Activated naive CD4-positive, alpha-beta T cell treated with anti-CD3 and anti-CD28 coated beads, Interleukin-2, amount 50 U/mL, for 24 hours (primary cell): ENCODE measurements at regions not wholly inside any gene's neighbourhood (a gene's known extent, or its start where the extent isn't known, plus 50 kb on each side); places are given as distances from the start of the nearest gene placed in this dataset.
"Not testable (repeated sequence)": the region's sequence is repeated elsewhere in the genome, so short reads cannot be mapped to it uniquely, and the experiment has no call there.

Source experiments
- H3K27ac Mint-ChIP-seq: one replicate; pipeline ENCODE4 v1.8.0; 2021; ENCODE audit warnings: mild to moderate bottlenecking, mixed read lengths
- H3K27me3 Mint-ChIP-seq: one replicate; pipeline ENCODE4 v1.8.0; 2021; ENCODE audit warnings: mixed read lengths
- H3K36me3 Mint-ChIP-seq: one replicate; pipeline ENCODE4 v1.8.0; 2021; ENCODE audit warnings: mixed read lengths
- H3K4me1 Mint-ChIP-seq: one replicate; pipeline ENCODE4 v1.8.0; 2021; ENCODE audit warnings: mixed read lengths
- H3K4me3 Mint-ChIP-seq: one replicate; pipeline ENCODE4 v1.8.0; 2021; ENCODE audit warnings: mild to moderate bottlenecking, mixed read lengths
- H3K9me3 Mint-ChIP-seq: one replicate; pipeline ENCODE4 v1.8.0; 2021; ENCODE audit warnings: mixed read lengths

DNA sequence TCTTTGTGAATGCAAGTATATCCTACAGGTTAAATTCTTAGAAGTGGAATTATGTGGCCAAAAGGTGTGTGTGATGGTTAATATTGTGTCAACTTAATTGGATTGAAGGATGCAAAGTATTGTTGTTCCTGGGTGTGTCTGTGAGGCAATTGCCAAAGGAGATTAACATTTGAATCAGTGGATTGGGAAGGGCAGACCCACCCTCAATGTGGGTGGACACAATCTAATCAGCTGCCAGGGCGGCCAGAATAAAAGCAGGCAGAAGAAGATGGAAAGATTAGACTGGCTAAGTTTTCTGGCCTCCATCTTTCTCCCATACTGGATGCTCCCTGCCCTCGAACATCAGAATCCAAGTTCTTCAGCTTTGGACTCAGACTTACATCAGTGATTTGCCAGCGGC is 76.2 kb upstream of the GBA3 start:
- H3K36me3 Mint-ChIP-seq = no peaks in the 10 kb centered on the region
- H3K27me3 Mint-ChIP-seq = no peaks in the 10 kb centered on the region
- H3K27ac Mint-ChIP-seq = no peak overlapping the region
- H3K4me3 Mint-ChIP-seq = no peak overlapping the region
- H3K9me3 Mint-ChIP-seq = peaks cover 4% of the 10 kb centered on the region
- no peaks in the 10 kb centered on the region for H3K4me1 Mint-ChIP-seq

DNA sequence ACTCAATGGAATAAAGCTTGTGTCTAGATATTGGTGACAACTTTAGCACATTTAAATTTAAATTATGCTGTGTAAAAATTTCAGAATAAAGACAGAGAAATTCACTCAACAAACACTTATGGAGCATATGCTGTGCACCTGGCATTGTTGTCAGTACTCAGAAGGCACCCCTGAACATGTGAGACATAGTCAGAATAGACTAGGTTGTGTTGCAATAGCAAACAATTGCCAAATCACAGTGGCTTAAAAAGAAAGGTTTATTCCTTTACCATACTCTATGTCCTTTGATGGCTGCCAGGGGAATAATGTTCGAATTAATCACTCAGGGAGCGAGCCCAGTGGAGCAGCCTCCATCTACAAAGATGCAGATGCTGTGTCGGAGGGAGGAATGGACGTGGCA is 72.6 kb upstream of the GBA3 start:
- H3K4me3 Mint-ChIP-seq = not testable (repeated sequence)

DNA sequence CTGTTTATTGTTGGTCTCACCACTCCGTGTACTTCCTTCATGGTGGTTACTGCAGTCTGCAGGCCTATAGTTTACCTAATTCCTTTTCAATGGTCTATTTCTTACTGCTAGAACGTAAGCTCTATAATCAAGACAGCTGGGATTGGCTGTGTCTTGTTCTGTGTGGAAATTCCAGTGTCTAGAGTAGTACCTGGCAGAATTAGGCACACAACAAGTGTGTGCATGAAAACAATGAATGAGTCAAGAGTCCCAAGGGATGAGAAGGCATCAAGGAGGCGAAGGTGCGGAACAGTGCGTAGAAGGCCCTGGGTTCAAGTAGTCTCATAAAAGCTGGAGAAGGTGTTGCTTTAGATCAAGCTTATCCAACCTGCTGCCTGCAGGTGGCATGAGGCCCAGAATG is 70.8 kb upstream of the GBA3 start:
- H3K27ac Mint-ChIP-seq = not testable (repeated sequence)

More for the DNA sequence above, 72.6 kb upstream of the GBA3 start:
- H3K36me3 Mint-ChIP-seq, H3K27ac Mint-ChIP-seq, H3K9me3 Mint-ChIP-seq, H3K27me3 Mint-ChIP-seq, H3K4me1 Mint-ChIP-seq: not testable (repeated sequence)

DNA sequence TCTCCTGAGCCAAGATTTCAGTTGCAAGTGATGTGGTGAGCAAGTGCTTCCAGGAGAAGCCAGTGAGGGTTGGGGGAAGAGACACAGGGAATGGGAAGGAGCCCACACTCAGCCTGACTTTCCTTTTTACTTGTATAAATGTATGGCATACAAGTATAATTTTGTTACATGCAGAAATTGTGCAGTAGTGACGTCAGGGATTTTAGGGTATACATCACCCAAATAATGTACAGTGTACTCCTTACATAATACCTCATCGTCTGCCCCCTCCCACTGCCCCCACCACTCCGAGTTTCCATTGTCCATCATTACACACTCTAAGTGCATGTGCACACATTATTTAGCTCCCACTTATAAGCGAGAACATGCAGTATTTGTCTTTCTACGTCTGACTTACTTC is 68.7 kb upstream of the GBA3 start:
- H3K4me3 Mint-ChIP-seq, H3K9me3 Mint-ChIP-seq, H3K4me1 Mint-ChIP-seq, H3K27ac Mint-ChIP-seq, H3K36me3 Mint-ChIP-seq, H3K27me3 Mint-ChIP-seq: not testable (repeated sequence)

More for the DNA sequence above, 70.8 kb upstream of the GBA3 start:
- H3K4me1 Mint-ChIP-seq, H3K4me3 Mint-ChIP-seq, H3K9me3 Mint-ChIP-seq, H3K36me3 Mint-ChIP-seq, H3K27me3 Mint-ChIP-seq: not testable (repeated sequence)

DNA sequence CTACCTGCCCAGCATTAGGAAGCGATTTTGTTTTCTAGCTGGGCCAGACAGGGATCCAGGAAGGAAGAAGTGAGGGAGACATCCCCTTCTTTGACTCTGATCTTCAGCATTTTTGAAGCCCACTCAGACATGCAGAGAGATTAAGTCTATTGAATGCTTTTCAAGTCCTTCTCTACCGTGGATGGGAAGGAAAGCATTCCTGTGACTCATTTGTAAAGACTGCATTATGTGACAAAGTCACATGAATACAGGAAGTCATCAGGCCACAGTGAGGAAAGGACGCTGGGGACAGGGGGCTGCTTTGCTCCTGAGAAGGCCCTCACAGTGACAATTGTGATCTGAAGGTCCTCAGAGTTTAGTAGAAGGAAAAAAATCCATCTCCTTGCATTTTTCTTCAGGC is 67.4 kb upstream of the GBA3 start:
- no peaks in the 10 kb centered on the region for H3K9me3 Mint-ChIP-seq
- H3K27ac Mint-ChIP-seq = no peak overlapping the region
- no peaks in the 10 kb centered on the region for H3K36me3 Mint-ChIP-seq
- no peaks in the 10 kb centered on the region for H3K27me3 Mint-ChIP-seq
- no peaks in the 10 kb centered on the region for H3K4me1 Mint-ChIP-seq
- H3K4me3 Mint-ChIP-seq = no peak overlapping the region

DNA sequence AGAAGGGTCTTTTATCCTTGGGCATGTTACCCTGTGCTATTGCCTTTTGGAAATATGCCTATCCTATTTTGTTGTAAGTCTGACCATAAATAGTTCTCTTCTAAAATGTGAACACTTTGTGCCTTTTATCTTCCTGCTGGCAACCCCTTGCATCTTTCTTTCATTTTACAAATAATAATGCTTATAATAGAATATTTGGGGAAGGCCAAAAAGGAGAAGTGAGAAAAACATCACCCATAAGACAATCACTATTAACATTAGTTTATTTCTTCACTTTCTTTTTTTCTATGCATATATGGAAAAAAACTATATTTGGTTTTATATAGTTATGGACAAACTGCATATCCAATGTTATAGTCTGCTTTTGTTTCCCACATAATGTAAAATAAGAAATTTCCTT is 64.9 kb upstream of the GBA3 start:
- not testable (repeated sequence) for H3K36me3 Mint-ChIP-seq, H3K27me3 Mint-ChIP-seq, H3K4me3 Mint-ChIP-seq, H3K27ac Mint-ChIP-seq, H3K9me3 Mint-ChIP-seq, H3K4me1 Mint-ChIP-seq

DNA sequence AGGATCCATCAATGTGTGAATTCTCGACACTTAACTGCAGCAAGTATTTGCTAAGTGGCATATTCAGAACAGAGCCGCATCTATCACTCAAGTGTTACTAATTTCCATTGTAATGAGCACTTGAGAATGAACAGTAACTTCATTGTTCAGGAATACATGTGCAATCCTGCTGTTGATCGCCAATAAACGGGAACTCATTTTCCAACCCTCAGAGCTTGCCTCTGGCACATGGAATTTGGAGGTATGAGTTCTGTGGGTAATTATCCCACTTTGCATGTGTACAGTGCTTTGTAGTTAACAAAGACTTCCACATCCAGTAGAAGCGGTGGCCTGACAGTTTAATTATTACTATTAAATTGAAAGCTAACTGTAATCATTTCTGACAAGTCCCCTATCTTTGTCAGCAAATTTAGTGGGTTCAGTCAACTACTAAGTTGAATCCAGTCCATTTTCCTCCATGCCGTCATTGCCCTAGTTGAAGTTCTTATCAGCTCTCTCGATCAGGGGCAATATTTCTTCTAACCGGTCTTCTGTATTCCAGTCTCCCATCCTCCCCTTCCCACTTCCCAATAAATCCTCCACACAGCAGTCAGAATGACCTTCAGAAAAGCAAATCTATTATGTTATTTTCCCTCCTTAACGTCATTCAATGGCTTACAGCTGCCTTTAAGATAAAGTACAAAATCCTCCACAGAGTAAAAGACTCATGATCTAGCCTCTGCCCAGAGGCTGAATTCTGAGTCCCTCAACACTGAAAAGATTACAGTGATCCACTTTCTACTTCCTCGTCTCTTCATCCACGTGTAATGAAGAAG is 62.4 kb upstream of the GBA3 start:
- H3K27me3 Mint-ChIP-seq, H3K4me3 Mint-ChIP-seq, H3K4me1 Mint-ChIP-seq, H3K27ac Mint-ChIP-seq, H3K9me3 Mint-ChIP-seq, H3K36me3 Mint-ChIP-seq: not testable (repeated sequence)

DNA sequence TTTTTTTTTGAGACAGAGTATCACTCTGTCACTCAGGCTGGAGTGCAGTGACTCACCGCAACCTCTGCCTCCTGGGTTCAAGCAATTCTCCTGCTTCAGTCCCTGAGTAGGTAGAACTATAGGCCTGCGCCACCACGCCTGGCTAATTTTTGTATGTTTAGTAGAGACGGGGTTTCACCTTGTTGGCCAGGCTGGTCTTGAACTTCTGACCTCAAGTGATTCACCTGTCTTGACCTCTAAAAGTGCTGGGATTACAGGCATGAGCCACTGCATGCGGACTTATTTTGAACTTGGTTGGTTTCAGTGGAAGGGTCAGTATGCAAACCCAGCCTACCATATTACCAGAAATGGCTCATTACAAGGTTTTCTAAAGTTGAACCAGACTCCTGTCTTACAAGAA is 61.6 kb upstream of the GBA3 start:
- H3K4me1 Mint-ChIP-seq, H3K27me3 Mint-ChIP-seq, H3K27ac Mint-ChIP-seq, H3K9me3 Mint-ChIP-seq, H3K4me3 Mint-ChIP-seq, H3K36me3 Mint-ChIP-seq: not testable (repeated sequence)

DNA sequence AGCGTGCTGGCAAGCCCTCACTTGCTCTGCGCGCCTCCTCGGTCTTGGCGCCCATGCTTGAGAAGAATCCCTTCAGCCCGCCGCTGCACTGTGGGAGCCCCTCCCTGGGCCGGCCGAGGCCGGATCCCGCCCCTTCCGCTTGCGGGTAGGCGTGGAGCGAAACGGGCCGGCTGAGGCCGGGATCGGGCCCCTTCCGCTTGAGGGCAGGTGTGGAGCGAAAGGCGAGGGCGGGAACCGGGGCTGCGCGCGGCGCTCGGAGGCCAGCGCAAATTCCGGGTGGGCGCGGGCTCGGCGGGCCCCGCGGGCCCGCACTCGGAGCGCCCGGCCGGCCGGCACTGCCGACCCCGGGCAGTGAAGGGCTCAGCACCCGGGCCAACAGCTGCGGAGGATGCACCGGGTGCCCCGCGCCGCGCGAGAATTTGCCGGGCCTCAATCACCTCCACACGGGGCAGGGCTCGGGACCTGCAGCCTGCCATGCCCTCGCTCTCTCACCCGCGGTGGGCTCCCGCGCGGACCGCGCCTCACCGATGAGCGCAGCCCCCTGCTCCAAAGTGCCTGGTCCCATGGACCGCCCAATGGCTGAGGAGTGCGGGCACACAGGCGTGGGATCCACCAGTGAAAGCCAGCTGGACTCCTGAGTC is 58.1 kb upstream of the GBA3 start:
- Mint-ChIP-seq H3K4me1 (no peaks in the 10 kb centered on the region), H3K36me3 (no peaks in the 10 kb centered on the region), H3K9me3 (no peaks in the 10 kb centered on the region), H3K4me3 (no peak overlapping the region), H3K27me3 (no peaks in the 10 kb centered on the region), H3K27ac (no peak overlapping the region)

DNA sequence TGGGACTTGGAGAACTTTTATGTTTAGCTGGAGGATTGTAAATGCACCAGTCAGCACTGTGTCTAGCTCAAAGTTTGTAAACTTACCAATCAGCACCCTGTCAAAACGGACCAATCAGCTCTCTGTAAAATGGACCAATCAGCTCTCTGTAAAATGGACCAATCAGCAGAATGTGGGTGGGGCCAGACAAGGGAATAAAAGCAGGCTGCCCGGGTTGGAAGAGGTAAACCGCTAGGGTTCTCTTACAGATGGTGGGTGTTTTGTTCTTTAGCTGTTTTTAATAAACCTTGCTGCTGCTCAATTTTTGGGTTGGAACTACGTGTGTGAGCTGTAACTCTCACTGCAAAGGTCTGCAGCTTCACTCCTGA is 57.6 kb upstream of the GBA3 start:
- not testable (repeated sequence) for H3K36me3 Mint-ChIP-seq, H3K4me3 Mint-ChIP-seq, H3K27ac Mint-ChIP-seq, H3K9me3 Mint-ChIP-seq, H3K4me1 Mint-ChIP-seq, H3K27me3 Mint-ChIP-seq

DNA sequence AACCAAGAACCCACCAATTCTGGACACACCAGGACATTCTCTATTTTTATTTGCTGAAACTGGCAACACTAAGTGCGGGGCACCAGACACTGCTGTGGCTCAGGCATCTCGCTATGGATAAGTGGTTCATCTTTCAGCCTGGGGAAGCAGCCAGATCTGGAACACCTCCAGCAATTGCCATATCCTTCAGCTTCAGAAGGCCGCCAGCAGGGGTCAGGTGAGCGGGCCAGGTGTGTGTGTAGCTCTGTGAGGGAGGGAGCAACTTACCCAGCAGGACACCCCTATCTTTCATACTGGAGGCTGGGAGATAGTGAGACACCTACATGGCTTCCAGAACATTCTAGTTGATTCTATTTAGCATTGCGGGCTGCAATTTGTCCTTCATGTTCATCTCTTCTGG is 57.0 kb upstream of the GBA3 start:
- Mint-ChIP-seq H3K27ac (no peak overlapping the region), H3K4me3 (no peak overlapping the region), H3K9me3 (peaks cover 4% of the 10 kb centered on the region), H3K27me3 (no peaks in the 10 kb centered on the region), H3K36me3 (peaks cover 2% of the 10 kb centered on the region), H3K4me1 (no peaks in the 10 kb centered on the region)

DNA sequence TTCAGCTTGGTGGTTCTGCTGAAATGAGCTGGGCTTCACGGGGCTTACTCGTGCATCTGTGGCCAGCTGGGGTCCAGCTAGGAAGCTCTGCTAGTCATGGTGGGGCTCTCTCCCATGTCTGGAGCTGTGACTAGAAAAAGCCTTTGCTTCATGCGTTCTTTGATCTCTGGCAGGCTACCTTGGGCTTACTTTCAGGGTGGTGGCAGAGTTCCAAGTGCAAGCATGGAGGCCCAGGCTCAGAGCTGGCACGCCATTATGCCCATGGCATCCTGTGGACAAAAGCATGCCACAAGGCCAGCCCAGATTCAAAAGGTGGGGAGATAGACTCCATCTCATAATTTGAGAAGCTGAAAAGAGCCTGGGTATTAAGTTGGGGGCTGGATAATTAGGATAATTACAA is 55.4 kb upstream of the GBA3 start:
- Mint-ChIP-seq H3K36me3 (peaks cover 2% of the 10 kb centered on the region), H3K4me3 (no peak overlapping the region), H3K27ac (no peak overlapping the region), H3K4me1 (no peaks in the 10 kb centered on the region), H3K9me3 (peaks cover 10% of the 10 kb centered on the region), H3K27me3 (no peaks in the 10 kb centered on the region)
